IMR-90 (cell line): ENCODE measurements at regions not wholly inside any gene's neighbourhood (a gene's known extent, or its start where the extent isn't known, plus 50 kb on each side); places are given as distances from the start of the nearest gene placed in this dataset.

Source experiments
- ATAC-seq: fragments of 200-7000 bp; cut with Tn5 transposase; 2 replicates; pipeline ENCODE4 v1.9.1; 2020; ENCODE audit warnings: low read depth, mild to moderate bottlenecking, moderate library complexity
- BruUV-seq: library from RNA; stranded (reverse); fragments of 400-500 nt; replicated peaks from 2 replicates; lab custom pipeline; 2021; lab: Mats Ljungman, UMichigan
- CTCF ChIA-PET: fragments of 300-600 bp; formaldehyde crosslinking; extraction: SDS; loops from one replicate; lab custom pipeline; 2021; ENCODE audit warnings: antibody characterized with exemption; lab: Yijun Ruan, JAX
- POLR2A ChIA-PET: fragments of 300-600 bp; sonication (Branson Sonifier 250); formaldehyde crosslinking; loops from one replicate; lab custom pipeline; 2022; ENCODE audit warnings: antibody characterized with exemption; ENCODE audit not compliant: unreplicated experiment; lab: Charles Lee
- DNase-seq: peaks from one replicate; pipeline ENCODE4 v3.0.0; 2013
- H2AFZ ChIP-seq: replicated peaks from 2 replicates; pipeline ENCODE3; 2013; ENCODE audit warnings: low read length, mild to moderate bottlenecking; ENCODE audit not compliant: poor library complexity
- H2AK5ac ChIP-seq: 2 replicates; pipeline ENCODE4 v1.6.1; 2013; ENCODE audit warnings: low read depth, low read length, inconsistent platforms
- H2AK9ac ChIP-seq: replicated peaks from 2 replicates; pipeline ENCODE3; 2013; ENCODE audit warnings: mild to moderate bottlenecking, low read depth, low read length, moderate library complexity; ENCODE audit not compliant: poor library complexity
- H2BK120ac ChIP-seq: 2 replicates; pipeline ENCODE4 v1.6.1; 2013; ENCODE audit warnings: low read depth, low read length, inconsistent platforms
- H2BK15ac ChIP-seq: 3 replicates; pipeline ENCODE4 v1.6.1; 2013; ENCODE audit warnings: low read depth, low read length, inconsistent platforms
- H2BK20ac ChIP-seq: 2 replicates; pipeline ENCODE4 v1.6.1; 2013; ENCODE audit warnings: low read depth, mild to moderate bottlenecking, inconsistent platforms, low read length, moderate library complexity
- H2BK5ac ChIP-seq: 2 replicates; pipeline ENCODE4 v1.6.1; 2013; ENCODE audit warnings: mild to moderate bottlenecking, low read depth, low read length, inconsistent platforms; ENCODE audit not compliant: poor library complexity, severe bottlenecking
- H3K14ac ChIP-seq: replicated peaks from 2 replicates; pipeline ENCODE4 v1.6.1; 2013; ENCODE audit warnings: low read depth, low read length, inconsistent platforms
- H3K18ac ChIP-seq: 2 replicates; pipeline ENCODE4 v1.6.1; 2013; ENCODE audit warnings: low read depth, low read length, control low read depth
- H3K23ac ChIP-seq: 2 replicates; pipeline ENCODE4 v1.6.1; 2013; ENCODE audit warnings: low read depth, low read length, inconsistent platforms
- H3K27ac ChIP-seq: 2 replicates; pipeline ENCODE4 v1.5.1; 2013; ENCODE audit warnings: mild to moderate bottlenecking, control low read depth, low read length; ENCODE audit not compliant: insufficient read depth
- H3K27me3 ChIP-seq: 2 replicates; pipeline ENCODE4 v1.6.1; 2013; ENCODE audit warnings: low read length; ENCODE audit not compliant: control insufficient read depth, insufficient read depth
- H3K36me3 ChIP-seq: 2 replicates; pipeline ENCODE4 v1.6.1; 2013; ENCODE audit warnings: low read length, mixed read lengths; ENCODE audit not compliant: control insufficient read depth, insufficient read depth
- H3K4ac ChIP-seq: 2 replicates; pipeline ENCODE4 v1.6.1; 2013; ENCODE audit warnings: low read depth, low read length, inconsistent platforms
- H3K4me1 ChIP-seq: 2 replicates; pipeline ENCODE4 v1.6.1; 2013; ENCODE audit warnings: low read length, mixed read lengths; ENCODE audit not compliant: control insufficient read depth, insufficient read depth
- H3K4me2 ChIP-seq: 2 replicates; pipeline ENCODE4 v1.6.1; 2013; ENCODE audit warnings: low read depth, mild to moderate bottlenecking, control low read depth, low read length, moderate library complexity
- H3K4me3 ChIP-seq: 2 replicates; pipeline ENCODE4 v1.5.1; 2013; ENCODE audit warnings: low read depth, mild to moderate bottlenecking, control low read depth, low read length, moderate library complexity; ENCODE audit not compliant: insufficient read depth
- H3K56ac ChIP-seq: 2 replicates; pipeline ENCODE4 v1.6.1; 2013; ENCODE audit warnings: low read length, inconsistent platforms; ENCODE audit not compliant: insufficient read depth; ENCODE audit errors: extremely low read depth
- H3K79me1 ChIP-seq, 2 experiments: 2 replicates each; pipeline ENCODE4 v1.6.1; 2013; ENCODE audit warnings: low read length in 2 of 2, inconsistent platforms in 1 of 2, low read depth in 1 of 2
- H3K9ac ChIP-seq: 2 replicates; pipeline ENCODE4 v1.6.1; 2013; ENCODE audit warnings: low read depth, low read length, control low read depth
- H3K9me1 ChIP-seq: 2 replicates; pipeline ENCODE4 v1.6.1; 2013; ENCODE audit warnings: low read length, inconsistent platforms; ENCODE audit not compliant: insufficient read depth
- H3K9me3 ChIP-seq: 2 replicates; pipeline ENCODE4 v1.6.1; 2013; ENCODE audit warnings: low read length; ENCODE audit not compliant: control insufficient read depth, insufficient read depth
- H4K20me1 ChIP-seq: 2 replicates; pipeline ENCODE4 v1.6.1; 2013; ENCODE audit warnings: low read length, inconsistent platforms; ENCODE audit not compliant: insufficient read depth
- H4K5ac ChIP-seq: 2 replicates; pipeline ENCODE4 v1.6.1; 2013; ENCODE audit warnings: mild to moderate bottlenecking, low read depth, low read length, control low read depth
- H4K8ac ChIP-seq, 2 experiments: 2 replicates each; pipeline ENCODE4 v1.6.1; 2013; ENCODE audit warnings: low read depth in 2 of 2, low read length in 2 of 2, control low read depth in 1 of 2, inconsistent platforms in 1 of 2
- H4K91ac ChIP-seq: 2 replicates; pipeline ENCODE4 v1.6.1; 2013; ENCODE audit warnings: low read depth, low read length, inconsistent platforms; ENCODE audit not compliant: insufficient read depth
- BHLHE40 ChIP-seq: fragments of 150-350 bp; IDR thresholded peaks from 2 replicates; pipeline ENCODE4 v1.6.1; 2016; ENCODE audit warnings: mild to moderate bottlenecking, low read depth, low read length
- CEBPB ChIP-seq: IDR thresholded peaks from 2 replicates; pipeline ENCODE4 v1.6.1; 2012; ENCODE audit warnings: low read depth, low read length, improper control_type of control experiment
- CHD1 ChIP-seq: IDR thresholded peaks from 2 replicates; pipeline ENCODE4 v1.6.1; 2012; ENCODE audit warnings: low read depth, low read length, improper control_type of control experiment
- ELK1 ChIP-seq: fragments of 150-350 bp; IDR thresholded peaks from 2 replicates; pipeline ENCODE4 v1.6.1; 2016; ENCODE audit warnings: low read depth, mild to moderate bottlenecking, low read length, moderate library complexity, borderline replicate concordance
- FOS ChIP-seq: fragments of 150-350 bp; IDR thresholded peaks from 2 replicates; pipeline ENCODE4 v1.6.1; 2016; ENCODE audit warnings: low read depth, low read length
- MAZ ChIP-seq: IDR thresholded peaks from 2 replicates; pipeline ENCODE4 v1.6.1; 2012; ENCODE audit warnings: low read depth, mild to moderate bottlenecking, low read length, improper control_type of control experiment, moderate library complexity, borderline replicate concordance
- NFE2L2 ChIP-seq: fragments of 150-350 bp; IDR thresholded peaks from 2 replicates; pipeline ENCODE4 v1.6.1; 2016; ENCODE audit warnings: low read depth, mild to moderate bottlenecking, low read length
- POLR2A ChIP-seq: IDR thresholded peaks from 2 replicates; pipeline ENCODE4 v1.6.1; 2012; ENCODE audit warnings: mild to moderate bottlenecking, low read depth, low read length
- RFX5 ChIP-seq: IDR thresholded peaks from 2 replicates; pipeline ENCODE4 v1.8.0; 2012; ENCODE audit warnings: low read depth, mild to moderate bottlenecking, low read length, moderate library complexity
- SMC3 ChIP-seq: fragments of 150-350 bp; IDR thresholded peaks from 2 replicates; pipeline ENCODE4 v1.6.1; 2016; ENCODE audit warnings: low read depth, mild to moderate bottlenecking, antibody characterized with exemption, low read length, moderate library complexity
- USF2 ChIP-seq: fragments of 150-350 bp; IDR thresholded peaks from 2 replicates; pipeline ENCODE4 v1.6.1; 2017; ENCODE audit warnings: mild to moderate bottlenecking, antibody characterized with exemption, low read length, low read depth
- dilution Hi-C: fragments of 300-500 bp; cut with HindIII; formaldehyde crosslinking; loops from one replicate; pipeline ENCODE4 v1.14.3; 2018; ENCODE audit warnings: low sequenced_read_pairs; ENCODE audit not compliant: unreplicated experiment
- in situ Hi-C: fragments of 300-500 bp; cut with MboI; formaldehyde crosslinking; loops from 3 replicates; pipeline ENCODE4 v1.14.3; 2019; ENCODE audit warnings: low sequenced_read_pairs, inconsistent platforms, mixed read lengths
- intact Hi-C: fragments of 100-400 bp; cut with micrococcal nuclease; formaldehyde crosslinking; loops from 2 replicates; pipeline ENCODE4 v1.10.0; 2022

- ATAC-seq, result no peak
- no peaks in the 10 kb centered on the region for H4K20me1 ChIP-seq
Measured at GRCh38 chr12:39105111-39105510, 199.7 kb upstream of the CPNE8 start.

More at GRCh38 chr12:39105111-39105510, 199.7 kb upstream of the CPNE8 start:
- H3K9ac ChIP-seq, result no peak overlapping the region
- no peak overlapping the region for H3K4ac ChIP-seq
- H3K56ac ChIP-seq, result no peak overlapping the region
- no peak overlapping the region for H2AK9ac ChIP-seq
- no peak overlapping the region for H2BK120ac ChIP-seq
- no peak overlapping the region for H4K91ac ChIP-seq
- H3K79me1 ChIP-seq, result no peaks in the 10 kb centered on the region
- intact Hi-C loops (no loop called here), dilution Hi-C loops (no loop called here), in situ Hi-C loops (no loop called here)
- no peaks in the 10 kb centered on the region for H3K36me3 ChIP-seq
- ChIA-PET CTCF (no interaction called here), POLR2A (no interaction called here)
- no peaks in the 10 kb centered on the region for H3K4me1 ChIP-seq
- H2AK5ac ChIP-seq, result no peak overlapping the region
- no peak overlapping the region for H3K4me2 ChIP-seq
- H2BK15ac ChIP-seq, result no peak overlapping the region
- no peak overlapping the region for H3K14ac ChIP-seq
- H2BK5ac ChIP-seq, result no peak overlapping the region
- BruUV-seq, result no TSS peak
- H3K27me3 ChIP-seq, result no peaks in the 10 kb centered on the region
- H3K4me3 ChIP-seq, result no peak overlapping the region
- 0 out of 2 replicates have a peak, but pooled peaks cover 2% of the 10 kb centered on the region for H3K9me3 ChIP-seq
- TF ChIP-seq CEBPB, result no peak
- TF ChIP-seq BHLHE40, result no peak
- no peak for TF ChIP-seq FOS
- no peak for TF ChIP-seq USF2
- TF ChIP-seq NFE2L2, result no peak
- TF ChIP-seq RFX5, result no peak
- no peak for TF ChIP-seq POLR2A
- TF ChIP-seq CHD1, result no peak
- no peak for TF ChIP-seq ELK1
- TF ChIP-seq MAZ, result no peak
- TF ChIP-seq SMC3, result no peak
- H2AFZ ChIP-seq, result no peak overlapping the region
- H4K8ac ChIP-seq, result no peak overlapping the region
- no peak for DNase-seq
- no peak overlapping the region for H2BK20ac ChIP-seq
- no peak overlapping the region for H3K18ac ChIP-seq
- H3K9me1 ChIP-seq, result no peaks in the 10 kb centered on the region
- H3K23ac ChIP-seq, result no peak overlapping the region
- H4K5ac ChIP-seq, result no peak overlapping the region
- H3K27ac ChIP-seq, result no peak overlapping the region
